GM23338 (cell line): ENCODE measurements at regions not wholly inside any gene's neighbourhood (a gene's known extent, or its start where the extent isn't known, plus 50 kb on each side); places are given as distances from the start of the nearest gene placed in this dataset.

Source experiments
- EZH2 ChIP-seq: fragments of 200-600 bp; sonication (generic); IDR thresholded peaks from one replicate; pipeline ENCODE4 v1.8.0; 2017; ENCODE audit warnings: antibody characterized with exemption, mild to moderate bottlenecking, low read depth; ENCODE audit not compliant: unreplicated experiment
- NANOG ChIP-seq: IDR thresholded peaks from 2 replicates; pipeline ENCODE4 v1.6.1; 2016; ENCODE audit warnings: antibody characterized with exemption, borderline replicate concordance
- TF ChIP-seq, protein P1 (sequence below), 2 experiments: fragments of 200-600 bp in 1 of 2; sonication (generic) in 1 of 2; conservative IDR thresholded peaks; 2 replicates each; pipeline versions ENCODE4 v1.5.1 to v1.6.1; 2016 to 2017; ENCODE audit warnings: antibody characterized with exemption in 2 of 2, low read depth in 2 of 2, mild to moderate bottlenecking in 2 of 2, moderate library complexity in 1 of 2

DNA sequence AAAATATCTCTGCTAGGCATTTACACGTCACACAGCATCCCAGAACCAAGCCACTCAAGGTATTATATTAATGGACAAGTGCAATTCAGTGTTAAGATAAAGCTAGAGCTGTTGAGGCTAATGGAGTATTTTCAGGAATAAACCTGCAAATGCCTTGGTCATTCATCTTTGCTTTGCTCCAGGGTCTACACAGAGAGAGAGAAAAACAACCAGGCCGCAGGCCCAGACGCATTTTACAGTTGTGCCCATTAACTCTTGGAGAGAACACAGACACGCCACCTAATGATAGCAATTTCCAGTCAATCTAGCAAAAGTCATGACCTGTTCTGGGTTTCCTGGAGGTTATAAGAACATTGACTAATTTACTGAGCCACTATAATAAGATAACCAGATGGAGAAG is 829.3 kb downstream of the LRRTM4 start:
- no peak for TF ChIP-seq EZH2
- TF ChIP-seq, protein P1, sequence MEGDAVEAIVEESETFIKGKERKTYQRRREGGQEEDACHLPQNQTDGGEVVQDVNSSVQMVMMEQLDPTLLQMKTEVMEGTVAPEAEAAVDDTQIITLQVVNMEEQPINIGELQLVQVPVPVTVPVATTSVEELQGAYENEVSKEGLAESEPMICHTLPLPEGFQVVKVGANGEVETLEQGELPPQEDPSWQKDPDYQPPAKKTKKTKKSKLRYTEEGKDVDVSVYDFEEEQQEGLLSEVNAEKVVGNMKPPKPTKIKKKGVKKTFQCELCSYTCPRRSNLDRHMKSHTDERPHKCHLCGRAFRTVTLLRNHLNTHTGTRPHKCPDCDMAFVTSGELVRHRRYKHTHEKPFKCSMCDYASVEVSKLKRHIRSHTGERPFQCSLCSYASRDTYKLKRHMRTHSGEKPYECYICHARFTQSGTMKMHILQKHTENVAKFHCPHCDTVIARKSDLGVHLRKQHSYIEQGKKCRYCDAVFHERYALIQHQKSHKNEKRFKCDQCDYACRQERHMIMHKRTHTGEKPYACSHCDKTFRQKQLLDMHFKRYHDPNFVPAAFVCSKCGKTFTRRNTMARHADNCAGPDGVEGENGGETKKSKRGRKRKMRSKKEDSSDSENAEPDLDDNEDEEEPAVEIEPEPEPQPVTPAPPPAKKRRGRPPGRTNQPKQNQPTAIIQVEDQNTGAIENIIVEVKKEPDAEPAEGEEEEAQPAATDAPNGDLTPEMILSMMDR (conservative IDR thresholded peaks at IDR 0.05; ENCODE audit: low read depth in 2 of 2), result no peak
- no peak for TF ChIP-seq NANOG
